NB4 (cell line): ENCODE measurements at regions not wholly inside any gene's neighbourhood (a gene's known extent, or its start where the extent isn't known, plus 50 kb on each side); places are given as distances from the start of the nearest gene placed in this dataset.

Source experiments
- POLR2A ChIP-seq: IDR thresholded peaks from 2 replicates; pipeline ENCODE4 v1.6.1; 2011; ENCODE audit warnings: mild to moderate bottlenecking; ENCODE audit not compliant: insufficient read length; ENCODE audit errors: extremely low read depth
- TF ChIP-seq, protein P1 (sequence below): IDR thresholded peaks from one replicate; pipeline ENCODE4 v1.5.1; 2012; ENCODE audit warnings: low read depth, low read length
- TF ChIP-seq, protein P2 (sequence below): IDR thresholded peaks from 2 replicates; pipeline ENCODE4 v1.6.1; 2011; ENCODE audit warnings: low read depth, low read length

DNA sequence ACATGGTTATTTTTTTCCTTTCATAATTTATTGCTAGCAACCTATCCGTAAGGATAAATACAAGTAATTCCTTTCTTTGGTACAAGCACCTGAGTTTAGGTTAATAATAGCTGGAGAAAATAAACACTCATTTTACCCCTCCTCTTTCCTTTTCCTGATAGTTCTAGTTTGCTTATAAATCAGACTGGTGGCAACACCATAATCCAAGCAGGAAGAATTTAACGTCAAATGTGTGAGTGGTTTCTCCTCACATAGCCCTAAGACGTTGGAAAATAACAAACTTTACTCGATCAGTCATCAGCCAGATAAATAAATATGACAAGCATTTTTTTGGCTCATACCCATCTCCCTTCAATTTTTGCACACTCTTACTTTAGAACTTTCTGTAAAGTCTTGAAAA lies 190.3 kb upstream of the FAM241A start:
- TF ChIP-seq, protein P1, sequence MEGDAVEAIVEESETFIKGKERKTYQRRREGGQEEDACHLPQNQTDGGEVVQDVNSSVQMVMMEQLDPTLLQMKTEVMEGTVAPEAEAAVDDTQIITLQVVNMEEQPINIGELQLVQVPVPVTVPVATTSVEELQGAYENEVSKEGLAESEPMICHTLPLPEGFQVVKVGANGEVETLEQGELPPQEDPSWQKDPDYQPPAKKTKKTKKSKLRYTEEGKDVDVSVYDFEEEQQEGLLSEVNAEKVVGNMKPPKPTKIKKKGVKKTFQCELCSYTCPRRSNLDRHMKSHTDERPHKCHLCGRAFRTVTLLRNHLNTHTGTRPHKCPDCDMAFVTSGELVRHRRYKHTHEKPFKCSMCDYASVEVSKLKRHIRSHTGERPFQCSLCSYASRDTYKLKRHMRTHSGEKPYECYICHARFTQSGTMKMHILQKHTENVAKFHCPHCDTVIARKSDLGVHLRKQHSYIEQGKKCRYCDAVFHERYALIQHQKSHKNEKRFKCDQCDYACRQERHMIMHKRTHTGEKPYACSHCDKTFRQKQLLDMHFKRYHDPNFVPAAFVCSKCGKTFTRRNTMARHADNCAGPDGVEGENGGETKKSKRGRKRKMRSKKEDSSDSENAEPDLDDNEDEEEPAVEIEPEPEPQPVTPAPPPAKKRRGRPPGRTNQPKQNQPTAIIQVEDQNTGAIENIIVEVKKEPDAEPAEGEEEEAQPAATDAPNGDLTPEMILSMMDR = no peak
- TF ChIP-seq, protein P2, sequence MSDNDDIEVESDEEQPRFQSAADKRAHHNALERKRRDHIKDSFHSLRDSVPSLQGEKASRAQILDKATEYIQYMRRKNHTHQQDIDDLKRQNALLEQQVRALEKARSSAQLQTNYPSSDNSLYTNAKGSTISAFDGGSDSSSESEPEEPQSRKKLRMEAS = no peak
- no peak for TF ChIP-seq POLR2A
